Gastrocnemius medialis (tissue), 4 donors: ENCODE measurements at regions not wholly inside any gene's neighbourhood (a gene's known extent, or its start where the extent isn't known, plus 50 kb on each side); places are given as distances from the start of the nearest gene placed in this dataset.
"Not testable (repeated sequence)": the region's sequence is repeated elsewhere in the genome, so short reads cannot be mapped to it uniquely, and the experiment has no call there.

ENCODE experiments used
- ATAC-seq, 2 donors: fragments of 150-250 bp; one replicate each; pipeline ENCODE4 v1.9.1; 2016
- DNase-seq, 2 donors: peaks; one replicate each; pipeline ENCODE4 v3.0.0-alpha.2; 2019
- H3K27ac ChIP-seq, 4 donors: fragments of 200-600 bp; sonication (generic); 1 replicate in 1 of 4; 2 replicates in 3 of 4; pipeline ENCODE4 v1.5.1; 2016 to 2018; ENCODE audit warnings: mild to moderate bottlenecking in 2 of 4, moderate library complexity in 1 of 4
- H3K27me3 ChIP-seq, 3 donors: fragments of 200-600 bp; sonication (generic) in 2 of 3; 1 replicate in 1 of 3; 2 replicates in 2 of 3; pipeline versions ENCODE4 v1.5.1 to v1.6.0; 2016 to 2019; ENCODE audit warnings: mild to moderate bottlenecking in 1 of 3, moderate library complexity in 1 of 3
- H3K36me3 ChIP-seq, 2 donors: fragments of 200-600 bp; sonication (generic) in 1 of 2; one replicate each; pipeline ENCODE4 v1.5.1; 2017 to 2018
- H3K4me1 ChIP-seq, 2 donors: fragments of 200-600 bp; sonication (generic) in 1 of 2; one replicate each; pipeline ENCODE4 v1.5.1; 2016 to 2017; ENCODE audit warnings: mild to moderate bottlenecking in 2 of 2
- H3K4me3 ChIP-seq, 4 donors: fragments of 200-600 bp; sonication (generic) in 3 of 4; 1 replicate in 1 of 4; 2 replicates in 3 of 4; pipeline ENCODE4 v1.5.1; 2016 to 2019; ENCODE audit warnings: mild to moderate bottlenecking in 2 of 4
- H3K9me3 ChIP-seq, 3 donors: fragments of 200-600 bp; sonication (generic) in 2 of 3; 1 replicate in 1 of 3; 2 replicates in 2 of 3; pipeline ENCODE4 v1.5.1; 2016 to 2019
- POLR2A ChIP-seq, 2 donors: fragments of 450-650 bp; IDR thresholded peaks; one replicate each; pipeline ENCODE4 v1.6.1; 2017; ENCODE audit warnings: antibody characterized with exemption in 2 of 2, mild to moderate bottlenecking in 2 of 2, moderate library complexity in 2 of 2
- in situ Hi-C, 4 donors: fragments of 200-750 bp; cut with MboI; loops; one replicate each; pipeline versions ENCODE4 v1.15.0 to v1.8.0; 2017; ENCODE audit warnings: low sequenced_read_pairs in 4 of 4
- intact Hi-C: fragments of 100-400 bp; cut with DNase I; formaldehyde crosslinking; loops from one replicate; pipeline ENCODE4 v1.15.1; 2023; ENCODE audit warnings: low total_unique reads
- TF ChIP-seq, protein P1 (sequence below), 5 experiments: fragments of 450-650 bp in 3 of 5; fragments of 200-600 bp in 2 of 5; sonication (generic) in 2 of 5; IDR thresholded peaks in 4 of 5; conservative IDR thresholded peaks in 1 of 5; 1 replicate in 4 of 5; 2 replicates in 1 of 5; pipeline ENCODE4 v1.5.1; 2016 to 2019; ENCODE audit warnings: antibody characterized with exemption in 5 of 5, mild to moderate bottlenecking in 3 of 5, moderate library complexity in 3 of 5

DNA sequence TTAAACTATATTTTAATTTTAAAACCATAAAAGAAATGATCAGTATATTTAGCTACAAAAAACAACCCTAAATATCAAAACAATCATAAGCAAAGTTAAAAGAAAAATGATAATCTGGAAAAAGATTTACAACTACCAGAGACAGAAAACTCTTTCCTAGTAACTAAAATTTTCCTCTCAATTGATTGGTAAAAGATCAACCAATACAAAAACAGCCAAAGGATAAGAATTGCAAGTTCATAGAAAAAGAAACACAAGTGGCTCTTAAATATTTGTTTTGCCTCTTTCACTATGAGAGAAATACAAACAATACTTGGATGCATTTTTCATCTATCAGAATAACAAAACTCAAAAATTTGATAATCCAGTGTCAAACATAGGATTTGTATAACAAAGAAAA lies 101.8 kb upstream of the ZC3H15 start:
- H3K9me3 ChIP-seq, result no peaks in the 10 kb centered on the region
- no peak for ATAC-seq
- no peaks in the 10 kb centered on the region for H3K27me3 ChIP-seq
- H3K4me1 ChIP-seq, result no peaks in the 10 kb centered on the region
- no peak for DNase-seq
- intact Hi-C loops (no loop called here), in situ Hi-C loops (no loop called here)
- no peak overlapping the region for H3K4me3 ChIP-seq
- no peak overlapping the region for H3K27ac ChIP-seq
- no peaks in the 10 kb centered on the region for H3K36me3 ChIP-seq
- TF ChIP-seq, protein P1, sequence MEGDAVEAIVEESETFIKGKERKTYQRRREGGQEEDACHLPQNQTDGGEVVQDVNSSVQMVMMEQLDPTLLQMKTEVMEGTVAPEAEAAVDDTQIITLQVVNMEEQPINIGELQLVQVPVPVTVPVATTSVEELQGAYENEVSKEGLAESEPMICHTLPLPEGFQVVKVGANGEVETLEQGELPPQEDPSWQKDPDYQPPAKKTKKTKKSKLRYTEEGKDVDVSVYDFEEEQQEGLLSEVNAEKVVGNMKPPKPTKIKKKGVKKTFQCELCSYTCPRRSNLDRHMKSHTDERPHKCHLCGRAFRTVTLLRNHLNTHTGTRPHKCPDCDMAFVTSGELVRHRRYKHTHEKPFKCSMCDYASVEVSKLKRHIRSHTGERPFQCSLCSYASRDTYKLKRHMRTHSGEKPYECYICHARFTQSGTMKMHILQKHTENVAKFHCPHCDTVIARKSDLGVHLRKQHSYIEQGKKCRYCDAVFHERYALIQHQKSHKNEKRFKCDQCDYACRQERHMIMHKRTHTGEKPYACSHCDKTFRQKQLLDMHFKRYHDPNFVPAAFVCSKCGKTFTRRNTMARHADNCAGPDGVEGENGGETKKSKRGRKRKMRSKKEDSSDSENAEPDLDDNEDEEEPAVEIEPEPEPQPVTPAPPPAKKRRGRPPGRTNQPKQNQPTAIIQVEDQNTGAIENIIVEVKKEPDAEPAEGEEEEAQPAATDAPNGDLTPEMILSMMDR (IDR thresholded peaks at IDR 0.05 in 4 of 5, conservative IDR thresholded peaks at IDR 0.05 in 1 of 5), result no peak
- TF ChIP-seq POLR2A (IDR thresholded peaks at IDR 0.05), result no peak

DNA sequence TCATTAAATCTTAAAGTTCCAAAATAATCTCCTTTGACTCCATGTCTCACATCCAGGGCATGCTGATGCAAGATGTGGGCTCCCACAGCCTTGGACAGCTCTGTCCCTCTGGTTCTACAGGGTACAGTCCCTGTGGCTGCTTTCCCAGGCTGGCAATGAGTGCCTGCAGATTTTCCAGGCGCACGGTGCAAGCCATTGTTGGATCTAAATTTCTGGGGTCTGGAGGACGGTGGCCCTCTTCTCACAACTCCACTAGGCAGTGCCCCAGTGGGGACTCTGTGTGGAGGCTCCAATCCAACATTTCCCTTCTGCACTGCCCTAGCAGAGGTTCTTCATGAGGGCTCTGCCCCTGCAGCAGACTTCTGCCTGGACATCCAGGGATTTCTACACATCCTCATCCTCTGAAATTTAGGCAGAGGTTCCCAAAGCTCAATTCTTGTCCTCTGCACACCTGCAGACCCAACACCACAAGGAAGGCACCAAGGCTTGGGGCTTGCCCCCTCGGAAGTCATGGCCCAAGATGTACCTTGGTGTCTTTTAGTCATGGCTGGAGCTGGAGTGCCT lies 100.3 kb upstream of the ZC3H15 start:
- H3K9me3 ChIP-seq, H3K4me1 ChIP-seq, H3K36me3 ChIP-seq, H3K27ac ChIP-seq, DNase-seq, ATAC-seq, H3K27me3 ChIP-seq, intact Hi-C loops, H3K4me3 ChIP-seq, in situ Hi-C loops: not testable (repeated sequence)

DNA sequence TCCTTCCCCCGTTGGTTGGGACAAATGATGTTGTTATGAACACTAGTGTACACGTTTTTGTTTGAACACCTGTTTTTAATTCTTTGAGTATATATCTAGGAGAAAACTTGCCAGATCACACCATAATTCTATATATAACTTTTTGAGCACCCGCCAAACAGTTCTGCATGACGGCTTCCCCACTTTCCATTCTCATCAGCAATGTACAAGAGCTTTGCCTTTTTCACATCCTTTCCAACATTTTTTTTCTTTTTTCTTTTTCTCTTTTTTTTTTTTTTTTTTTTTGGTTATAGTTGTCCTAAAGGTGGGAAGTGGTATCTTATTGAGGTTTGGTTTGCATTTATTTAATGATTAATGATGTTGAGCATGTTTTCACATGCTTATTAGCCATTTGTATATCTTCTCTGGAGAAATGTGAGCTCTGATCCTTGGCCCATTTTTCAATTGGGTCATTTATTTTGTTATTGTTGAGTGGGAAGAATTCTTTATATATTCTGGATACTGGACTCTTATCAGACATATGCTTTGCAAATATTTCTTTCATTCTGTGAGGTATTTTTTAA lies 86.9 kb upstream of the ZC3H15 start:
- H3K9me3 ChIP-seq, result no peaks in the 10 kb centered on the region
- no peaks in the 10 kb centered on the region for H3K27me3 ChIP-seq
- no peak for DNase-seq
- intact Hi-C loops (no loop called here), in situ Hi-C loops (no loop called here)
- no peaks in the 10 kb centered on the region for H3K4me1 ChIP-seq
- no peak overlapping the region for H3K4me3 ChIP-seq
- no peak for ATAC-seq
- no peak for TF ChIP-seq POLR2A (IDR thresholded peaks at IDR 0.05)
- TF ChIP-seq, protein P1 (IDR thresholded peaks at IDR 0.05 in 4 of 5, conservative IDR thresholded peaks at IDR 0.05 in 1 of 5), result no peak
- H3K27ac ChIP-seq, result no peak overlapping the region
- no peaks in the 10 kb centered on the region for H3K36me3 ChIP-seq

DNA sequence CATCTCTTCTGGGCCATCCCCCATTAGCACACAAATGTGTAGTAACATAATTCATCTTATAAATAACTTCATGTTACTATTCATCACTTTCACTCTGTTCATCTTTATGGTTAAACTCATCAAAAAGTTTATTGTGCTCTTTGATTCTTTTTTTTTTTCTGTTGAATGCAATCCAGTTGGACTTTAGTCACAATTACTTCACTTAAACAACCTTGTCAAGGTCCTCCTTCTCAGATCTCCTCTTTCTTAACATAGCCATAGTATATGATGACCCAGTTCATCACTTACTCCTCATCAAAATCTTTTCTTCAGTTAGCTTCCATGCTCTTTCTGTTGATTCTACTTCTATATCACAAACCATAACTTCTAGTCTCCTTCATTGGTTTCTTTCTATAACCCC lies 80.2 kb upstream of the ZC3H15 start:
- no peak for TF ChIP-seq POLR2A (IDR thresholded peaks at IDR 0.05)
- TF ChIP-seq, protein P1 (IDR thresholded peaks at IDR 0.05 in 4 of 5, conservative IDR thresholded peaks at IDR 0.05 in 1 of 5), result no peak
- in situ Hi-C loops, result no loop called here

DNA sequence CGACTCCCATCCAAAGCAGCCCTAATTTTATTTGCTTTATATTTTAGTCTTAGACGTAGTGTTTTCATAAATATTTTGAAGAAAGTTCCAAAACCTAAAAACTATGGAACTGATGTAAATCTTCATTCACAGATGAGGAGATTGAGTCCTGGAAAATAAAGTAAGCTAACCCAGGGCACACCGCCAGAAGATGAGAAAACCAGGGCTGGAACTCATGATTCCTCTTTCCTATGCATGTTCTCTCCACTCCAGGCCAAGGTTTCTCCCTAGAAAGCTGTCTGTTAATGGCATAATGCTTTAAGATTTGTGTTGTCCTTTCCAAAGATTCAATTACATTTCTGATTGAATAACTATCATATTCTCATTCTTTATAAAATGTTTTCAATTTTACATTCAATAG lies 78.4 kb upstream of the ZC3H15 start:
- in situ Hi-C loops, result no loop called here
- no peak overlapping the region for H3K27ac ChIP-seq

More for the DNA sequence above, 80.2 kb upstream of the ZC3H15 start:
- Histone ChIP-seq H3K4me3 (no peak overlapping the region), H3K27ac (no peak overlapping the region), H3K4me1 (no peaks in the 10 kb centered on the region), H3K27me3 (no peaks in the 10 kb centered on the region), H3K36me3 (no peaks in the 10 kb centered on the region), H3K9me3 (no peaks in the 10 kb centered on the region)
- DNase-seq, result no peak
- intact Hi-C loops, result no loop called here
- no peak for ATAC-seq

More for the DNA sequence above, 78.4 kb upstream of the ZC3H15 start:
- TF ChIP-seq, protein P1 (IDR thresholded peaks at IDR 0.05 in 4 of 5, conservative IDR thresholded peaks at IDR 0.05 in 1 of 5), result no peak
- TF ChIP-seq POLR2A (IDR thresholded peaks at IDR 0.05), result no peak
- ATAC-seq (no peak), DNase-seq (no peak)
- no peaks in the 10 kb centered on the region for H3K36me3 ChIP-seq
- no peak overlapping the region for H3K4me3 ChIP-seq
- H3K27me3 ChIP-seq, result no peaks in the 10 kb centered on the region
- intact Hi-C loops, result no loop called here
- no peaks in the 10 kb centered on the region for H3K9me3 ChIP-seq
- no peaks in the 10 kb centered on the region for H3K4me1 ChIP-seq
